NCI-H2029 (cell line): ENCODE measurements at regions not wholly inside any gene's neighbourhood (a gene's known extent, or its start where the extent isn't known, plus 50 kb on each side); places are given as distances from the start of the nearest gene placed in this dataset.

Experiments used
- DNase-seq: peaks from one replicate; lab custom pipeline; 2025; lab: John Stamatoyannopoulos, UW

DNA sequence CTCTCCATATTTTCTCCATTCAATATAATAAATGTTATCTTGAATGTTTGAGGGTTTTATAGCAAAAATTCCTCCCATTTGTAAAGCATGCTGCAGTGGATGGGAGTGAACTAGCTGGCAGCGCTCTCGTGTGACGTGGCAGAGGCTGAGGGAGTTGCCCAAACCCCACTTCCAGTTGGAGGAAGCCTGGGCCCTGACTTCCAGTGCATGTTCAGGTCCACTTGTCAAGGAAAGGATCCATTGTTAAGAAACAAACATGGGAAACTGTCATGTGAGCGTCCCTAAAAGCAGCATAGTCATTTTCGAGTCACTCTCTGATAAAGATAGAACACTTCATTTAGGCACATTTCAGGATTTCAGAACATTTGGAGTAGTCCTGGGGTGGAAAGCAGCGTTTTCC is 116.6 kb downstream of the SLC25A47 start:
- no peak for DNase-seq

DNA sequence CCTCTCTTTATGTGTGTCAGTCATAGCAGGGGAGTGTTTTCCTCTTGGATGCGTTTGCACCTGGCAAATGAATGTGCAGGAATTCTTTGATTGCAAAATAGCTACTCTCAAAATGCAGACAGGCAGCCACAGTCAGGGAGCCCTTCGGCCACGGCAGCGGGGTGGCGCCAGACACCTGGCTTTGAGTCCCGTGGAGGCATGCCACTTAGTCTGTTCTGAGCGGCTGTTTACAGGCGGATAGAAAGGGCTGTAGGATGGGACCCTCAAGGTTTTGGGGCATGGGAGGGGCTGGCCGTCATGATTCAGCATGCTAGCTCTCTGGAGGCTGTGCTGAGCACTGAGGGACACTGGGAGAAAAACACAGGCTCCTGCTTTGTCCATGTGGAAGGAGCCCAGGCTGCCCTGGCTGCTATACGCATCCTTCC is 117.1 kb downstream of the SLC25A47 start:
- peak; percentile 19 for DNase-seq

DNA sequence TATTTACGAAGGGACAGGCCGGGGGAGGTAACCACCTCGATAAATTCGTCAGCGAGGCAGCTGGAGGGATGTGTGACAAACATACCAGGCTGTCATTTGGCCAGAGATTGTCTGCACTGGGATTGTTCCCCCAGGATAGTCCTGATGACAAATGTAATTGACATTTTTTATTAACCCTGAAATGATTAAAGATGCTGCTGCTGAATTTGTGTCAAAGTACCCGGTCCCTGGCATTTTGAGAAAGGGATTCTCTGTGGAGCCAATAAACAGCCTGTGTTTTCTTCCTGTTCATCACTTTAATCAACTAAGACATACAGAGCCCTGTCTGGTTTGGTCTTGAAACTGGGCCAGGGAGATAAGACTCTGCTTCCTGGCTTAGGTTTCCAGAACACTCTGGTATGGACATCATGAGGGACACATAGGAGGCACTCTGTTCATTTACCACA is 117.6 kb downstream of the SLC25A47 start:
- DNase-seq, result no peak

- DNase-seq, result no peak
These were observed 118.3 kb downstream of the SLC25A47 start for GRCh38 chr14:100441271-100441947.

DNA sequence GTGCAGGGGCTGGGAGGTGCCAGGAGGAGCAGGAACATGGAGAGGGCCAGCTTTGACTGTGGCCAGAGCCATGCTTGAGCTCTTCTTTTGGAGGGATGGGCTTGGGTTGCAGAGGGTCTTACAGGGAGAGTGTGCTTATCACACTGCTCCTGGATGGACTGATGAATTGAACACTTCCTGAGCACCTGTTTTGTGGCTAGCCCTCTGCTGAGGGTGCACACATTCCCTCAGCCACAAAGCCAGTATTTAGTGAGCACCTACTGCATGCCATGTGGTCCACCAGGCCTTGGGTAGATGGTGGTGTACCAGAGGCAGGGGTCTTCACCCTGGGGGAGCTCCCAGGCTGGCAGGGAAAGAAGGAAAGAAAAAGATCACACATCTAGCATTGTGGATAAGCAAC is 118.9 kb downstream of the SLC25A47 start:
- no peak for DNase-seq

GRCh38 chr14:100442498-100443490 is 119.7 kb downstream of the SLC25A47 start:
- no peak for DNase-seq

- no peak for DNase-seq
These were observed 120.5 kb downstream of the SLC25A47 start for GRCh38 chr14:100443603-100444002.

- no peak for DNase-seq
These were observed 122.4 kb downstream of the SLC25A47 start for GRCh38 chr14:100445436-100446088.

GRCh38 chr14:100446572-100446971 is 123.4 kb downstream of the SLC25A47 start:
- no peak for DNase-seq

GRCh38 chr14:100448376-100448775 is 125.2 kb downstream of the SLC25A47 start:
- DNase-seq, result peak; percentile 20

DNA sequence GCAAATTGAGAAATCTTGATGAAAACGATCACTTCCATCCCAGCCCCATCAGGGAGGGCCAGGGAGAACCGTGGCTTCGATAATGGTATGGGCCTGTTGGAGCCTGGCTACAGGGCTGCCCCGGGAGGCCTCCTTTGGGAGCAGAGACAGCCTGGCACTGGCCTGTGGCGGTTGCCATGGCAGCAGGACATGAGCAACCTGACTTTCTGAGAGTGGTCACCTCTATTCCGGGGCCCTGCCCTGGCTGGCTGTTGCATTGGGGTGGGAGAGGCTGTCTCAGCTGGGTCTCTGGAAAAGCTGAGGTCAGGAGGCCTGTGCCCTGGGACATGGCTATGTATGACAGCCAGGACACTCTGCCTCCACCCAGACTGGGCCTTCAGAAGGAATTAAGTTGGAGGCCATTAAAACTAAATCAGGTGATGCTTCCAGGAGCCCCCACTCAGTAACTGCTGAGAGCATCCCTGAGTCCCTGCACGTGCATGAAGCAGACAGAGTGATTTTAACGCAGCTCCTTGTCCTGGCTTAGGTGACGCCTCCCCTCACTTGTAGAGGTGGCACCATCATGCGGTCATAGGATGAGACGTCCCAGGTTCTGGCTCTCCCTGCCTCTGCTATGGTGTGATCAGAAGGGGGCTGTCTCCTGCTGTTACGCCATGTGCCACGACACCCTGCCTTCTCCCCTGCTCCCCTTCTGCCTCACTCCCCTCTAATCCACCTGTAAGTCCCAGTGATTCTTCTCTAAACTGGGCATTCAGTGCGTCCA is 126.3 kb downstream of the SLC25A47 start:
- no peak for DNase-seq

GRCh38 chr14:100450049-100450448 is 126.9 kb downstream of the SLC25A47 start:
- no peak for DNase-seq

DNA sequence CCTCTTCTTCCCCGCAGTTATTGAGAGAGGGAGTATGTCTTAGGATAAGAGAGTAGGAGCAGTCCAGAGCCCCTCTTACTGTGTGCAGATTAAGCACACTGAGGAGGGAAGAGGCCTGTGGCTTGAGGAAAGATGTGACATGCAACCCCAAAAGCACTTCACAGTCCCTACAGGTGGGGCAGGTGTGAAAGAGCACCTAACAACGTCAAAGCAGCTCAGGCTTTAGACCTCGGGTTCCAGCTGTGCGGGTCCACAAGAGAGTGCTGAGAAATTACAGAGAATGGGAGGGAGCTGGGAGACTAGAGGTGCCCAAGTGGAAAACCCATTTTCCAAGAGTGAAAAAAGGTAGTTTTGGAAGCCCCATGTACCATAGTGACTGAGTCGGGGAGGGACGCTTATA is 127.6 kb downstream of the SLC25A47 start:
- DNase-seq, result no peak

DNA sequence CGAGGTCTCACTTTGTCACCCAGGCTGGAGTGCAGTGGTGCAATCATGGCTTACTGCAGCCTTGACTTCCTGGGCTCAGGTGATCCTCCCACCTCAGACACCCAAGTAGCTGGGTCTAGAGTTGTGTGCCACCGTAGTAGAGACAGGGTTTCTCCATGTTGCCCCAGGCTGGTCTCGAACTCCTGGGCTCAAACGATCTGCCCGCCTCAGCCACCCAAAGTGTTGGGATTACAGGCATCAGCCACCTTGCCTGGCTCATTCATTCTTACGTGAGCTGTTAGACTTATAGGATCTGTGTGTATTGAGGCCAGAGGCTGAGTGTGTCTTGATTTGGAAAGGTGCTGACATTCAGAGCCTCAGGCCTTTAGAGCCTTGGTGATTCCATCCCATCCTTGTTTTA is 128.1 kb downstream of the SLC25A47 start:
- DNase-seq, result no peak

DNA sequence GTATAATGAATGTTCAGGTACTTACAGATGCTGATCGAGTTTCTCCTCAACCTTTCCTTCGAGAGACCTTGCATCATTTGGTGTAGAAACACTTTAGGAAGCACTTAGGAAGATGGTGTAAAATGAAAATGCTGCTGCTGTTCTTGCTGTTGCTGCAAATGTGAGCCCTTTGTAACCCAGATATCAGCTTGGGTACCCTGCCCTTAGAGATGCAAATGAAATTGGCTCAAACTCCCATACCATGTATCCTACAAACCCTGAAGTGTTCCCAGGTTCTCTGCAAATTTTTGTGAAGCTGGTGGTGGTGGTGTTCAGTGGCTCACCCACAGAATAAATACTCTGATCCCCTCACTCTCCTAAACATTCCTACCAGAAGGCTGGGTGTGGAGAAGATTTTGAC is 130.8 kb downstream of the SLC25A47 start:
- DNase-seq, result no peak

DNA sequence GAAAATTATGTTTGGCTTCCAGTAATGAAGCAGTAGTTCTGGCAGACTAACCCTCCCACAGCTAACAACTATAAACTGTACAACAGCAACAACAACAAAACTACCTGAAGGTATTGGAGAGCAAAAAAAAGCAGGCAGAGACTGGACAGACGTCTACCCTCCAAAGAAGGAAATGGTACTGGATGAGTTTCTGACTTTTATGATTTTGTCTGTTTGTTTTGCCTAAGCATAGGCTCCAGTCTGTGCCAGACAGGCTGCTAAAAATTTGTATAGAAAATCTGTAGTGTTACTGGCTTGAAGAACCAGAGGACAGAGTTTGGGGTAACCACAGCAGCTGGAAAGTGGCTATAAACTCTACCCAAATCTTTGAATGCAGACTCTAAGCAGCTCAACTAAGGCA is 131.3 kb downstream of the SLC25A47 start:
- no peak for DNase-seq

- DNase-seq, result no peak
These were observed 123.3 kb downstream of the BEGAIN start for GRCh38 chr14:100463937-100464336.

DNA sequence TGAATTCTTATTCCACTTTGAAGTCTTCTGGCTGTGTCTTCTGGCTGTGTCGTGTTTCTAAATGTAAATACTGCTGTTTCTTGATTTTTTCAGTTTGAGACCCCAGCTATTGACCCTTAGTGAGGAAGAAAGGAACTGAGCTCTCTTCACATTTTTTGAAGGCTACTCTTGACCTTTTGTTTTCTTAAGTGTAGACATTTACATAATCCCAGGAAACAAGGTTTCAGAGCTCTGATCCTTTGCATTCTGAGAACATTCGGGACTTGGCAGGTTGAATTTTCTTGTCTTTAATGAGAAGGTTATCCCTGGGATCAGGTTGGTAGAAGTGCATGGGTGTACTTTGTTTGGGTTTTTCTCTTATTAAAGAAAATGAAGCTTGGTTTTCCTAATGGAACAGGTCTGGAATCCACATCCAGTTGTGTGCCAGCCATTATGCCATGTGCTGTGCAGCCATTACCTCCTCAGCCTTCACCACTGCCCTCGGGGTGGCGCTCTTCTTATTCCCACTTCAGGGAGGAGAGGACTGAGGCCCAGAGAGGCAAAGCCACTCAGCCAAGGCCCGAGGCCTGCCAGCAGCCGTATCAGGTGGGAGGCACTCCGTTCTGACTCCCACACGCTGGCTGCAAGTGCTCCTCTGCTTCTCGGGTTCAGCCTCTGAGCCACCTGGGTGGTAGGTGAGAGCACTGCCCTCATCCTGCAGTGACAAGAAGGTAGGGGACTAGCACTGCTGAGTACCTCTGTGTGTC is 120.9 kb downstream of the BEGAIN start:
- no peak for DNase-seq

- DNase-seq, result no peak
These were observed 120.0 kb downstream of the BEGAIN start for GRCh38 chr14:100467046-100467750.

DNA sequence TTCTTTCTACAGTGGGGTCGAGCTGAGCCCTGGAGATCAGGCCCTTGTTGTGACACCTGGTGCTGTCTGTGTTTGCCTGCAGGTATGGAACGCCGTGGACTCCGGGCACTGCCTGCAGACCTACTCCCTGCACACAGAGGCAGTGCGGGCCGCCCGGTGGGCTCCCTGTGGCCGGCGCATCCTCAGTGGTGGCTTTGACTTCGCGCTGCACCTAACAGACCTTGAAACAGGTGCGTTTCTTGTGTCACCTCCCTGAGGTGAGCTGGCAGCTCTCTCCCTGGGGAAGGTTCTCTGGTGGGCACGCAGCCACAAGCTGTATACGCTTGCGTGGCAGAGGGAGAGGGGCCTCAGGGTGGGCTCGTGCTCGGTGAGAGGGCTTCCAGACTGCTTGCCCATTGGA is 119.3 kb downstream of the BEGAIN start:
- no peak for DNase-seq
